ENCODE measurements at regions not wholly inside any gene's neighbourhood (a gene's known extent, or its start where the extent isn't known, plus 50 kb on each side); places are given as distances from the start of the nearest gene placed in this dataset.
"Not testable (repeated sequence)": the region's sequence is repeated elsewhere in the genome, so short reads cannot be mapped to it uniquely, and the experiment has no call there.

- H3K9me3 ChIP-seq (replicated peaks in 1 of 3), result no peaks in the 10 kb centered on the region
- intact Hi-C loops (cut with DNase I), result no loop called here
- H3K36me3 ChIP-seq (replicated peaks in 1 of 2), result no peaks in the 10 kb centered on the region
- TF ChIP-seq CTCF (IDR thresholded peaks at IDR 0.05) (no peak), POLR2A (IDR thresholded peaks at IDR 0.05) (no peak)
- H3K4me1 ChIP-seq (replicated peaks in 1 of 2), result no peaks in the 10 kb centered on the region
- no peak overlapping the region for H3K4me3 ChIP-seq
- no peak overlapping the region for H3K27ac ChIP-seq
- DNase-seq, result no peak
- 91 to 96% (median 93%) methylated on average over 2 of the region's 2 CpGs for WGBS, 4 donors
- H3K27me3 ChIP-seq, result no peaks in the 10 kb centered on the region
These were observed 90.8 kb downstream of the CCDC71L start for GRCh38 chr7:106570146-106570545.

- no peak for TF ChIP-seq CTCF (IDR thresholded peaks at IDR 0.05)
- no peak for TF ChIP-seq POLR2A (IDR thresholded peaks at IDR 0.05)
- no peak for DNase-seq
- Histone ChIP-seq H3K27ac (no peak overlapping the region), H3K36me3 (replicated peaks in 1 of 2) (no peaks in the 10 kb centered on the region), H3K9me3 (replicated peaks in 1 of 3) (no peaks in the 10 kb centered on the region), H3K4me3 (no peak overlapping the region), H3K4me1 (replicated peaks in 1 of 2) (no peaks in the 10 kb centered on the region), H3K27me3 (no peaks in the 10 kb centered on the region)
- intact Hi-C loops (cut with DNase I), result no loop called here
- 88 to 93% (median 90%) methylated on average over 10 of the region's 10 CpGs for WGBS, 4 donors
These were observed 91.4 kb downstream of the CCDC71L start for GRCh38 chr7:106569500-106569929.

GRCh38 chr7:106568680-106569499 is 92.1 kb downstream of the CCDC71L start:
- H3K4me3 ChIP-seq, result no peak overlapping the region
- WGBS, 4 donors, result 69 to 75% (median 73%) methylated on average over 4 of the region's 4 CpGs
- no peaks in the 10 kb centered on the region for H3K36me3 ChIP-seq (replicated peaks in 1 of 2)
- no peak overlapping the region for H3K27ac ChIP-seq
- intact Hi-C loops (cut with DNase I), result no loop called here
- TF ChIP-seq POLR2A (IDR thresholded peaks at IDR 0.05), result no peak
- no peak for TF ChIP-seq CTCF (IDR thresholded peaks at IDR 0.05)
- H3K9me3 ChIP-seq (replicated peaks in 1 of 3), result no peaks in the 10 kb centered on the region
- no peaks in the 10 kb centered on the region for H3K4me1 ChIP-seq (replicated peaks in 1 of 2)
- no peaks in the 10 kb centered on the region for H3K27me3 ChIP-seq
- no peak for DNase-seq

- Histone ChIP-seq H3K4me1 (replicated peaks in 1 of 2) (no peaks in the 10 kb centered on the region), H3K27ac (no peak overlapping the region), H3K36me3 (replicated peaks in 1 of 2) (no peaks in the 10 kb centered on the region), H3K4me3 (no peak overlapping the region), H3K9me3 (replicated peaks in 1 of 3) (no peaks in the 10 kb centered on the region), H3K27me3 (no peaks in the 10 kb centered on the region)
- no peak for TF ChIP-seq CTCF (IDR thresholded peaks at IDR 0.05)
- TF ChIP-seq POLR2A (IDR thresholded peaks at IDR 0.05), result no peak
- WGBS, 4 donors, result 84 to 90% (median 87%) methylated on average over 2 of the region's 2 CpGs
- no peak for DNase-seq
- intact Hi-C loops (cut with DNase I), result no loop called here
These were observed 92.8 kb downstream of the CCDC71L start for GRCh38 chr7:106568002-106568679.

- H3K36me3 ChIP-seq (replicated peaks in 1 of 2); H3K9me3 ChIP-seq (replicated peaks in 1 of 3); DNase-seq; H3K4me3 ChIP-seq; H3K27ac ChIP-seq; H3K27me3 ChIP-seq; H3K4me1 ChIP-seq (replicated peaks in 1 of 2); intact Hi-C loops (cut with DNase I): not testable (repeated sequence)
- WGBS, 4 donors, result 85 to 90% (median 88%) methylated on average over 15 of the region's 15 CpGs
These were observed 93.6 kb downstream of the CCDC71L start for GRCh38 chr7:106567204-106568001.
